H9 (cell line): ENCODE measurements at regions not wholly inside any gene's neighbourhood (a gene's known extent, or its start where the extent isn't known, plus 50 kb on each side); places are given as distances from the start of the nearest gene placed in this dataset.

Source experiments
- DNase-seq: peaks from one replicate; pipeline ENCODE4 v3.0.0-alpha.2; 2017
- H2AFZ ChIP-seq: one replicate; pipeline ENCODE4 v1.6.1; 2013; ENCODE audit warnings: mild to moderate bottlenecking, low read length, control low read depth, moderate library complexity
- H2AK5ac ChIP-seq: 2 replicates; pipeline ENCODE4 v1.6.1; 2013; ENCODE audit warnings: low read length, control low read depth, mixed read lengths; ENCODE audit not compliant: insufficient read length
- H2BK120ac ChIP-seq: one replicate; pipeline ENCODE4 v1.6.1; 2013; ENCODE audit warnings: low read depth, mild to moderate bottlenecking, low read length, control low read depth, inconsistent platforms; ENCODE audit not compliant: poor library complexity, severe bottlenecking
- H2BK12ac ChIP-seq: 2 replicates; pipeline ENCODE4 v1.6.1; 2013; ENCODE audit warnings: low read length, control low read depth, mixed read lengths, low read depth; ENCODE audit not compliant: insufficient read length
- H2BK15ac ChIP-seq: 2 replicates; pipeline ENCODE4 v1.6.1; 2013; ENCODE audit warnings: low read depth, low read length, control low read depth
- H2BK20ac ChIP-seq: one replicate; pipeline ENCODE4 v1.6.1; 2013; ENCODE audit warnings: low read depth, mild to moderate bottlenecking, low read length, control low read depth, inconsistent platforms; ENCODE audit not compliant: poor library complexity, severe bottlenecking
- H2BK5ac ChIP-seq: 2 replicates; pipeline ENCODE4 v1.6.1; 2013; ENCODE audit warnings: low read length, control low read depth, mixed read lengths; ENCODE audit not compliant: insufficient read length
- H3K14ac ChIP-seq: 2 replicates; pipeline ENCODE4 v1.6.1; 2013; ENCODE audit warnings: low read length, control low read depth; ENCODE audit not compliant: insufficient read depth
- H3K18ac ChIP-seq: 2 replicates; pipeline ENCODE4 v1.6.1; 2013; ENCODE audit warnings: low read depth, mild to moderate bottlenecking, mixed read lengths, low read length, control low read depth; ENCODE audit not compliant: insufficient read length
- H3K23ac ChIP-seq: 2 replicates; pipeline ENCODE4 v1.6.1; 2013; ENCODE audit warnings: low read length, control low read depth, mixed read lengths, low read depth; ENCODE audit not compliant: insufficient read length
- H3K23me2 ChIP-seq: 2 replicates; pipeline ENCODE4 v1.6.1; 2013; ENCODE audit warnings: low read depth, mild to moderate bottlenecking, mixed read lengths, low read length, control low read depth; ENCODE audit not compliant: insufficient read length, poor library complexity, severe bottlenecking
- H3K27ac ChIP-seq: 2 replicates; pipeline ENCODE4 v1.5.1; 2013; ENCODE audit warnings: low read length, control low read depth, mixed read lengths, low read depth; ENCODE audit not compliant: insufficient read length
- H3K27me3 ChIP-seq: 2 replicates; pipeline ENCODE4 v1.6.1; 2013; ENCODE audit warnings: low read length, control low read depth, inconsistent platforms; ENCODE audit not compliant: insufficient read depth
- H3K4ac ChIP-seq: 2 replicates; pipeline ENCODE4 v1.6.1; 2013; ENCODE audit warnings: low read depth, mild to moderate bottlenecking, control low read depth, inconsistent platforms, low read length, moderate library complexity
- H3K4me1 ChIP-seq: 2 replicates; pipeline ENCODE4 v1.6.1; 2013; ENCODE audit warnings: low read length, control low read depth, inconsistent platforms; ENCODE audit not compliant: insufficient read depth
- H3K4me2 ChIP-seq: 2 replicates; pipeline ENCODE4 v1.6.1; 2013; ENCODE audit warnings: low read length, control low read depth, mixed read lengths; ENCODE audit not compliant: insufficient read length, insufficient read depth
- H3K56ac ChIP-seq: 2 replicates; pipeline ENCODE4 v1.6.1; 2013; ENCODE audit warnings: low read depth, mild to moderate bottlenecking, mixed read lengths, low read length, control low read depth; ENCODE audit not compliant: insufficient read length
- H3K79me1 ChIP-seq: 2 replicates; pipeline ENCODE4 v1.6.1; 2013; ENCODE audit warnings: low read depth, mild to moderate bottlenecking, moderate library complexity, low read length, control low read depth, inconsistent platforms; ENCODE audit not compliant: insufficient read depth, poor library complexity, severe bottlenecking
- H3K79me2 ChIP-seq: 2 replicates; pipeline ENCODE4 v1.6.1; 2013; ENCODE audit warnings: low read length, control low read depth, inconsistent platforms; ENCODE audit not compliant: insufficient read depth
- H3K9ac ChIP-seq: 2 replicates; pipeline ENCODE4 v1.6.1; 2013; ENCODE audit warnings: low read length, control low read depth, mixed read lengths; ENCODE audit not compliant: insufficient read length; ENCODE audit errors: extremely low read depth
- H3K9me3 ChIP-seq: one replicate; pipeline ENCODE4 v1.6.1; 2013; ENCODE audit warnings: low read depth, low read length, inconsistent platforms; ENCODE audit not compliant: control insufficient read depth
- H3T11ph ChIP-seq: one replicate; pipeline ENCODE4 v1.6.1; 2013; ENCODE audit warnings: mild to moderate bottlenecking, low read length, control low read depth, inconsistent platforms
- H4K20me1 ChIP-seq: one replicate; pipeline ENCODE4 v1.6.1; 2013; ENCODE audit not compliant: control insufficient read depth, insufficient read length, insufficient read depth
- H4K5ac ChIP-seq: 2 replicates; pipeline ENCODE4 v1.6.1; 2013; ENCODE audit warnings: low read depth, mild to moderate bottlenecking, mixed read lengths, low read length, control low read depth; ENCODE audit not compliant: insufficient read length
- H4K8ac ChIP-seq: replicated peaks from 2 replicates; pipeline ENCODE4 v1.6.1; 2013; ENCODE audit warnings: low read length, control low read depth, mixed read lengths, low read depth; ENCODE audit not compliant: insufficient read length
- H4K91ac ChIP-seq: 2 replicates; pipeline ENCODE4 v1.6.1; 2013; ENCODE audit warnings: low read depth, mild to moderate bottlenecking, moderate library complexity, mixed read lengths, low read length, control low read depth; ENCODE audit not compliant: insufficient read length
- H3K27ac Mint-ChIP-seq, 3 experiments: 2 replicates in 2 of 3; 3 replicates in 1 of 3; pipeline ENCODE4 v1.8.0; 2020 to 2021; ENCODE audit warnings: mixed read lengths in 3 of 3, mild to moderate bottlenecking in 1 of 3, moderate library complexity in 1 of 3
- H3K27me3 Mint-ChIP-seq: 2 replicates; pipeline ENCODE4 v1.8.0; 2021; ENCODE audit warnings: low read depth, mild to moderate bottlenecking, moderate library complexity, mixed read lengths
- H3K36me3 Mint-ChIP-seq, 3 experiments: 2 replicates in 2 of 3; 3 replicates in 1 of 3; pipeline ENCODE4 v1.8.0; 2020 to 2021; ENCODE audit warnings: low read depth in 3 of 3, mixed read lengths in 3 of 3; ENCODE audit not compliant: insufficient read depth in 1 of 3
- H3K4me1 Mint-ChIP-seq, 2 experiments: 2 replicates each; pipeline ENCODE4 v1.8.0; 2020; ENCODE audit warnings: mixed read lengths in 2 of 2
- H3K4me3 Mint-ChIP-seq, 2 experiments: 2 replicates in 1 of 2; 3 replicates in 1 of 2; pipeline ENCODE4 v1.8.0; 2020 to 2021; ENCODE audit warnings: mild to moderate bottlenecking in 2 of 2, mixed read lengths in 2 of 2, moderate library complexity in 1 of 2
- H3K9me3 Mint-ChIP-seq, 2 experiments: 2 replicates in 1 of 2; 3 replicates in 1 of 2; pipeline ENCODE4 v1.8.0; 2020; ENCODE audit warnings: mild to moderate bottlenecking in 2 of 2, mixed read lengths in 2 of 2, moderate library complexity in 1 of 2
- CTCF ChIP-seq: fragments of 200-600 bp; sonication (generic); conservative IDR thresholded peaks from 3 replicates; pipeline ENCODE4 v1.8.0; 2021; ENCODE audit warnings: antibody characterized with exemption, mild to moderate bottlenecking
- WGBS: extraction: QIAGEN DNeasy Blood & Tissue Kit; methylation state at CpG from one replicate; pipeline ENCODE4 v1.1.7; 2013; ENCODE audit warnings: missing lambda C conversion rate, low lambda C conversion rate, mixed read lengths; ENCODE audit not compliant: insufficient read length; ENCODE audit errors: extremely low coverage; 5-methylcytosine and 5-hydroxymethylcytosine counted together

DNA sequence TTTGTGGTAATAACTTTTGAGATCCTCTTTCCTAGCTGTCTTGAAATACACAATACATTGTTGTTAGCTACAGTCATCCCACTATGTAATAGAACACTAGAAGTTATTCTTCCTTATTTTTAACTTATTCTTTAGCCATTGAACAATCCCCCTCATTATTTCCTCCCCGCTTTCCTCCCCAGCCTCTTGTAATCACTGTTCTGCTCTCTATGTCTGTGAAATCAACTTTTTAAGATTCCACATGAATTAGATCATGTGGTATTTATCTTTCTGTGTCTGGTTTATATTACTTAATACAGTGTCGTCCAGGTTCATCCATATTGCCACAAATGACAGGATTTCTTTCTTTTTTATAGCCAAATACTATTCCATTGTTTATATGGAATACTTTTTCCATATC is 72.9 kb downstream of the SLC10A2 start:
- no peak overlapping the region for H4K91ac ChIP-seq
- Mint-ChIP-seq H3K9me3 (peaks cover 31 to 39% of the 10 kb centered on the region in 2 experiments), H3K4me1 (no peaks in the 10 kb centered on the region), H3K36me3 (peaks cover 6 to 15% (median 7%) of the 10 kb centered on the region in 3 experiments; a peak in 6 of 7 replicates), H3K27me3 (no peaks in the 10 kb centered on the region), H3K27ac (no peak overlapping the region), H3K4me3 (no peak overlapping the region)
- no peaks in the 10 kb centered on the region for H3K79me1 ChIP-seq
- no peaks in the 10 kb centered on the region for H4K20me1 ChIP-seq
- H2AK5ac ChIP-seq, result no peak overlapping the region
- no peak for DNase-seq
- H3K14ac ChIP-seq, result no peak overlapping the region
- no peak overlapping the region for H3K56ac ChIP-seq
- no peak overlapping the region for H3T11ph ChIP-seq
- H4K5ac ChIP-seq, result no peak overlapping the region
- H2BK5ac ChIP-seq, result no peak overlapping the region
- no peak overlapping the region for H3K4ac ChIP-seq
- no peaks in the 10 kb centered on the region for H3K9me3 ChIP-seq
- H2BK120ac ChIP-seq, result no peak overlapping the region
- H3K79me2 ChIP-seq, result no peaks in the 10 kb centered on the region
- H2BK15ac ChIP-seq, result no peak overlapping the region
- no peak overlapping the region for H3K23ac ChIP-seq
- H2AFZ ChIP-seq, result no peak overlapping the region
- no peak overlapping the region for H4K8ac ChIP-seq
- H2BK20ac ChIP-seq, result no peak overlapping the region
- no CpG with 5 or more reads among the region's 2 CpGs for WGBS
- H2BK12ac ChIP-seq, result no peak overlapping the region
- TF ChIP-seq CTCF, result no peak
- H3K23me2 ChIP-seq, result no peaks in the 10 kb centered on the region
- no peak overlapping the region for H3K9ac ChIP-seq
- no peaks in the 10 kb centered on the region for H3K27me3 ChIP-seq
- H3K27ac ChIP-seq, result no peak overlapping the region
- H3K18ac ChIP-seq, result no peak overlapping the region
- H3K4me2 ChIP-seq, result no peak overlapping the region
- H3K4me1 ChIP-seq, result no peaks in the 10 kb centered on the region
